ENCODE measurements at regions not wholly inside any gene's neighbourhood (a gene's known extent, or its start where the extent isn't known, plus 50 kb on each side); places are given as distances from the start of the nearest gene placed in this dataset.

DNA sequence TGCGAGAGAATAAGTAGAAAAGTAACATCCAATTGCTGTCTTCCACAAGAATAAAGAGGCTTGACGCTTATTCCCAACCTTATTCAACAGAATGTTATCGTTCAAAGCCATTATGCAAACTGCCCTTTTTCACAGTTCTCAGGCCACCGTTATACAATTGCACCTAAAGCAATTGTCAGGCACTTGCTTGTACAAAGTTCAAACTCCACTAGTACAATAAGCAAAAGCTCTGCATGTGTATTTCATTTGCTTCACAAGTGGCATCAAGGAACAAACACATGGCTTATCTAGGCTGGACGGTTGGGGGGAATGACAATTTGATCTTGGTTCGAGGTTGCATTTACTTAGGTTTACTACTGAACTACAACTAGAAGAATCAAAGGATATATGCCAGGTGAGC, 815.6 kb downstream of the EFNB2 start:
- Histone ChIP-seq H3K36me3 (no peaks in the 10 kb centered on the region), H3K27ac (no peak overlapping the region), H3K4me1 (no peaks in the 10 kb centered on the region), H3K9me3 (no peaks in the 10 kb centered on the region), H3K27me3 (no peaks in the 10 kb centered on the region), H3K4me3 (no peak overlapping the region)
- intact Hi-C loops (cut with DNase I; ENCODE audit: low total_unique reads) = no loop called here
- TF ChIP-seq, protein P1, sequence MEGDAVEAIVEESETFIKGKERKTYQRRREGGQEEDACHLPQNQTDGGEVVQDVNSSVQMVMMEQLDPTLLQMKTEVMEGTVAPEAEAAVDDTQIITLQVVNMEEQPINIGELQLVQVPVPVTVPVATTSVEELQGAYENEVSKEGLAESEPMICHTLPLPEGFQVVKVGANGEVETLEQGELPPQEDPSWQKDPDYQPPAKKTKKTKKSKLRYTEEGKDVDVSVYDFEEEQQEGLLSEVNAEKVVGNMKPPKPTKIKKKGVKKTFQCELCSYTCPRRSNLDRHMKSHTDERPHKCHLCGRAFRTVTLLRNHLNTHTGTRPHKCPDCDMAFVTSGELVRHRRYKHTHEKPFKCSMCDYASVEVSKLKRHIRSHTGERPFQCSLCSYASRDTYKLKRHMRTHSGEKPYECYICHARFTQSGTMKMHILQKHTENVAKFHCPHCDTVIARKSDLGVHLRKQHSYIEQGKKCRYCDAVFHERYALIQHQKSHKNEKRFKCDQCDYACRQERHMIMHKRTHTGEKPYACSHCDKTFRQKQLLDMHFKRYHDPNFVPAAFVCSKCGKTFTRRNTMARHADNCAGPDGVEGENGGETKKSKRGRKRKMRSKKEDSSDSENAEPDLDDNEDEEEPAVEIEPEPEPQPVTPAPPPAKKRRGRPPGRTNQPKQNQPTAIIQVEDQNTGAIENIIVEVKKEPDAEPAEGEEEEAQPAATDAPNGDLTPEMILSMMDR (IDR thresholded peaks at IDR 0.05) = no peak
- no peak for TF ChIP-seq POLR2AphosphoS5 (IDR thresholded peaks at IDR 0.05)
- no peak for TF ChIP-seq POLR2A (IDR thresholded peaks at IDR 0.05)
- no peak for DNase-seq (ENCODE audit: low spot score in 2 of 2)

- Histone ChIP-seq H3K4me1 (no peaks in the 10 kb centered on the region), H3K4me3 (no peak overlapping the region), H3K27ac (no peak overlapping the region), H3K36me3 (no peaks in the 10 kb centered on the region), H3K9me3 (no peaks in the 10 kb centered on the region), H3K27me3 (no peaks in the 10 kb centered on the region)
- intact Hi-C loops (cut with DNase I; ENCODE audit: low total_unique reads) = no loop called here
- no peak for TF ChIP-seq POLR2A (IDR thresholded peaks at IDR 0.05)
- TF ChIP-seq POLR2AphosphoS5 (IDR thresholded peaks at IDR 0.05) = no peak
- TF ChIP-seq, protein P1 (IDR thresholded peaks at IDR 0.05) = no peak
- DNase-seq (ENCODE audit: low spot score in 2 of 2) = no peak
These were observed 826.3 kb downstream of the EFNB2 start for GRCh38 chr13:105709181-105709580.

GRCh38 chr13:105703843-105704242, 831.6 kb downstream of the EFNB2 start:
- DNase-seq (ENCODE audit: low spot score in 2 of 2) = no peak
- TF ChIP-seq, protein P1 (IDR thresholded peaks at IDR 0.05) = no peak
- TF ChIP-seq POLR2A (IDR thresholded peaks at IDR 0.05) = no peak
- TF ChIP-seq POLR2AphosphoS5 (IDR thresholded peaks at IDR 0.05) = no peak
- intact Hi-C loops (cut with DNase I; ENCODE audit: low total_unique reads) = no loop called here

GRCh38 chr13:105702441-105702840, 833.0 kb downstream of the EFNB2 start:
- H3K27me3 ChIP-seq = no peaks in the 10 kb centered on the region
- TF ChIP-seq, protein P1 (IDR thresholded peaks at IDR 0.05) = no peak
- TF ChIP-seq POLR2A (IDR thresholded peaks at IDR 0.05) = no peak
- TF ChIP-seq POLR2AphosphoS5 (IDR thresholded peaks at IDR 0.05) = no peak
- H3K36me3 ChIP-seq = no peaks in the 10 kb centered on the region
- H3K4me3 ChIP-seq = no peak overlapping the region
- no peak for DNase-seq (ENCODE audit: low spot score in 2 of 2)
- intact Hi-C loops (cut with DNase I; ENCODE audit: low total_unique reads) = no loop called here
- H3K27ac ChIP-seq = no peak overlapping the region
- no peaks in the 10 kb centered on the region for H3K9me3 ChIP-seq
- no peaks in the 10 kb centered on the region for H3K4me1 ChIP-seq

More at GRCh38 chr13:105703843-105704242, 831.6 kb downstream of the EFNB2 start:
- H3K4me3 ChIP-seq = no peak overlapping the region
- H3K27ac ChIP-seq = no peak overlapping the region
- H3K36me3 ChIP-seq = no peaks in the 10 kb centered on the region
- no peaks in the 10 kb centered on the region for H3K27me3 ChIP-seq
- H3K9me3 ChIP-seq = no peaks in the 10 kb centered on the region
- H3K4me1 ChIP-seq = no peaks in the 10 kb centered on the region

- no peak overlapping the region for H3K27ac ChIP-seq
- DNase-seq (ENCODE audit: low spot score in 2 of 2) = no peak
- H3K4me1 ChIP-seq = no peaks in the 10 kb centered on the region
- H3K4me3 ChIP-seq = no peak overlapping the region
- no peaks in the 10 kb centered on the region for H3K27me3 ChIP-seq
- no peaks in the 10 kb centered on the region for H3K9me3 ChIP-seq
- intact Hi-C loops (cut with DNase I; ENCODE audit: low total_unique reads) = no loop called here
- TF ChIP-seq, protein P1 (IDR thresholded peaks at IDR 0.05) = no peak
- TF ChIP-seq POLR2AphosphoS5 (IDR thresholded peaks at IDR 0.05) (no peak), POLR2A (IDR thresholded peaks at IDR 0.05) (no peak)
- H3K36me3 ChIP-seq = no peaks in the 10 kb centered on the region
These were observed 842.7 kb downstream of the EFNB2 start for GRCh38 chr13:105692769-105693168.

Measured in breast epithelium (tissue), 4 donors.